ENCODE measurements at regions not wholly inside any gene's neighbourhood (a gene's known extent, or its start where the extent isn't known, plus 50 kb on each side); places are given as distances from the start of the nearest gene placed in this dataset.

GRCh38 chr9:27634879-27635278 is 61.6 kb upstream of the C9orf72 start:
- ATAC-seq: peak; percentile 67
- intact Hi-C loops (cut with micrococcal nuclease): no loop called here
- Histone ChIP-seq H3K27ac (ENCODE audit: low read depth, low read length) (no peak overlapping the region), H3K4me3 (ENCODE audit: low read length) (no peak overlapping the region), H3K9me3 (ENCODE audit: control insufficient read depth in 2 of 3, low read length in 3 of 3) (no peaks in the 10 kb centered on the region), H3K4me1 (ENCODE audit: control insufficient read depth in 2 of 2, insufficient read depth in 2 of 2, low read length in 2 of 2) (no peaks in the 10 kb centered on the region), H3K36me3 (ENCODE audit: control insufficient read depth in 2 of 3, insufficient read depth in 3 of 3, low read length in 3 of 3) (no peaks in the 10 kb centered on the region), H3K27me3 (ENCODE audit: control insufficient read depth in 2 of 2, insufficient read depth in 2 of 2, low read length in 2 of 2) (peaks cover 0 to 4% of the 10 kb centered on the region in 2 donors)
- no peak for DNase-seq
- no peak overlapping the region for H3K27ac Mint-ChIP-seq
- no peak overlapping the region for H3K4me3 Mint-ChIP-seq
- H3K27me3 Mint-ChIP-seq: peaks cover 7 to 14% (median 10%) of the 10 kb centered on the region in 5 donors
- CTCF ChIA-PET: no interaction called here
- POLR2A ChIA-PET: interaction anchor here (0.5 kb wide), 1 partner anchor 12 kb away, joined by 3 read pairs; no protein-coding TSS in a partner anchor
- no peaks in the 10 kb centered on the region for H3K9me3 Mint-ChIP-seq
- peaks cover 0 to 5% (median 0%) of the 10 kb centered on the region in 7 donors for H3K4me1 Mint-ChIP-seq
- no peaks in the 10 kb centered on the region for H3K36me3 Mint-ChIP-seq

- H3K4me3 ChIP-seq (ENCODE audit: low read length): no peak overlapping the region
- Mint-ChIP-seq H3K27me3 (peaks cover 0 to 7% (median 3%) of the 10 kb centered on the region in 5 donors), H3K36me3 (peaks cover 0 to 4% (median 0%) of the 10 kb centered on the region in 5 donors), H3K9me3 (no peaks in the 10 kb centered on the region), H3K4me1 (peaks cover 0 to 5% (median 0%) of the 10 kb centered on the region in 7 donors), H3K27ac (no peak overlapping the region), H3K4me3 (no peak overlapping the region)
- no peaks in the 10 kb centered on the region for H3K4me1 ChIP-seq (ENCODE audit: control insufficient read depth in 2 of 2, insufficient read depth in 2 of 2, low read length in 2 of 2)
- ATAC-seq (no peak), DNase-seq (no peak)
- no peak overlapping the region for H3K27ac ChIP-seq (ENCODE audit: low read depth, low read length)
- intact Hi-C loops (cut with micrococcal nuclease): no loop called here
- H3K36me3 ChIP-seq (ENCODE audit: control insufficient read depth in 2 of 3, insufficient read depth in 3 of 3, low read length in 3 of 3): no peaks in the 10 kb centered on the region
- CTCF ChIA-PET: no interaction called here
- H3K9me3 ChIP-seq (ENCODE audit: control insufficient read depth in 2 of 3, low read length in 3 of 3): no peaks in the 10 kb centered on the region
- POLR2A ChIA-PET: no interaction called here
- H3K27me3 ChIP-seq (ENCODE audit: control insufficient read depth in 2 of 2, insufficient read depth in 2 of 2, low read length in 2 of 2): peaks cover 0 to 4% of the 10 kb centered on the region in 2 donors
Observed at GRCh38 chr9:27638716-27639115, 65.4 kb upstream of the C9orf72 start.

GRCh38 chr9:27645161-27645840 is 72.0 kb upstream of the C9orf72 start:
- H3K9me3 ChIP-seq (ENCODE audit: control insufficient read depth in 2 of 3, low read length in 3 of 3): no peaks in the 10 kb centered on the region
- peaks cover 0 to 5% (median 0%) of the 10 kb centered on the region in 7 donors for H3K4me1 Mint-ChIP-seq
- peaks cover 0 to 4% (median 0%) of the 10 kb centered on the region in 5 donors for H3K36me3 Mint-ChIP-seq
- peak in 1 of 9 donors; percentile 2 for DNase-seq
- intact Hi-C loops (cut with micrococcal nuclease): no loop called here
- H3K36me3 ChIP-seq (ENCODE audit: control insufficient read depth in 2 of 3, insufficient read depth in 3 of 3, low read length in 3 of 3): no peaks in the 10 kb centered on the region
- peaks cover 0 to 1% (median 0%) of the 10 kb centered on the region in 11 donors for H3K9me3 Mint-ChIP-seq
- H3K4me1 ChIP-seq (ENCODE audit: control insufficient read depth in 2 of 2, insufficient read depth in 2 of 2, low read length in 2 of 2): no peaks in the 10 kb centered on the region
- H3K27ac Mint-ChIP-seq: no peak overlapping the region
- no peak for ATAC-seq
- CTCF ChIA-PET: no interaction called here
- no peaks in the 10 kb centered on the region for H3K27me3 ChIP-seq (ENCODE audit: control insufficient read depth in 2 of 2, insufficient read depth in 2 of 2, low read length in 2 of 2)
- peaks cover 0 to 10% (median 3%) of the 10 kb centered on the region in 5 donors for H3K27me3 Mint-ChIP-seq
- H3K27ac ChIP-seq (ENCODE audit: low read depth, low read length): no peak overlapping the region
- no peak overlapping the region for H3K4me3 Mint-ChIP-seq
- no peak overlapping the region for H3K4me3 ChIP-seq (ENCODE audit: low read length)
- POLR2A ChIA-PET: no interaction called here

GRCh38 chr9:27653246-27653645 is 80.0 kb upstream of the C9orf72 start:
- ChIA-PET CTCF (no interaction called here), POLR2A (no interaction called here)
- H3K36me3 ChIP-seq (ENCODE audit: control insufficient read depth in 2 of 3, insufficient read depth in 3 of 3, low read length in 3 of 3): no peaks in the 10 kb centered on the region
- Mint-ChIP-seq H3K4me3 (no peak overlapping the region), H3K27ac (no peak overlapping the region), H3K9me3 (peaks cover 0 to 3% (median 0%) of the 10 kb centered on the region in 11 donors), H3K4me1 (peaks cover 0 to 1% (median 0%) of the 10 kb centered on the region in 7 donors), H3K36me3 (no peaks in the 10 kb centered on the region), H3K27me3 (peaks cover 0 to 2% (median 0%) of the 10 kb centered on the region in 5 donors)
- H3K4me3 ChIP-seq (ENCODE audit: low read length): no peak overlapping the region
- H3K27ac ChIP-seq (ENCODE audit: low read depth, low read length): no peak overlapping the region
- H3K9me3 ChIP-seq (ENCODE audit: control insufficient read depth in 2 of 3, low read length in 3 of 3): no peaks in the 10 kb centered on the region
- no peaks in the 10 kb centered on the region for H3K27me3 ChIP-seq (ENCODE audit: control insufficient read depth in 2 of 2, insufficient read depth in 2 of 2, low read length in 2 of 2)
- intact Hi-C loops (cut with micrococcal nuclease): no loop called here
- ATAC-seq: no peak
- DNase-seq: no peak
- no peaks in the 10 kb centered on the region for H3K4me1 ChIP-seq (ENCODE audit: control insufficient read depth in 2 of 2, insufficient read depth in 2 of 2, low read length in 2 of 2)

GRCh38 chr9:27653957-27654356 is 80.7 kb upstream of the C9orf72 start:
- H3K4me3 Mint-ChIP-seq: no peak overlapping the region
- H3K27me3 ChIP-seq (ENCODE audit: control insufficient read depth in 2 of 2, insufficient read depth in 2 of 2, low read length in 2 of 2): no peaks in the 10 kb centered on the region
- peaks cover 0 to 2% (median 0%) of the 10 kb centered on the region in 11 donors for H3K9me3 Mint-ChIP-seq
- no peaks in the 10 kb centered on the region for H3K36me3 ChIP-seq (ENCODE audit: control insufficient read depth in 2 of 3, insufficient read depth in 3 of 3, low read length in 3 of 3)
- H3K27ac ChIP-seq (ENCODE audit: low read depth, low read length): no peak overlapping the region
- H3K27ac Mint-ChIP-seq: no peak overlapping the region
- H3K27me3 Mint-ChIP-seq: no peaks in the 10 kb centered on the region
- ATAC-seq (no peak), DNase-seq (no peak)
- no peaks in the 10 kb centered on the region for H3K4me1 ChIP-seq (ENCODE audit: control insufficient read depth in 2 of 2, insufficient read depth in 2 of 2, low read length in 2 of 2)
- intact Hi-C loops (cut with micrococcal nuclease): no loop called here
- peaks cover 0 to 1% (median 0%) of the 10 kb centered on the region in 7 donors for H3K4me1 Mint-ChIP-seq
- ChIA-PET POLR2A (no interaction called here), CTCF (no interaction called here)
- no peak overlapping the region for H3K4me3 ChIP-seq (ENCODE audit: low read length)
- H3K36me3 Mint-ChIP-seq: no peaks in the 10 kb centered on the region
- no peaks in the 10 kb centered on the region for H3K9me3 ChIP-seq (ENCODE audit: control insufficient read depth in 2 of 3, low read length in 3 of 3)

GRCh38 chr9:27654629-27655285 is 81.5 kb upstream of the C9orf72 start:
- Mint-ChIP-seq H3K27me3 (no peaks in the 10 kb centered on the region), H3K27ac (no peak overlapping the region), H3K4me1 (peaks cover 0 to 1% (median 0%) of the 10 kb centered on the region in 7 donors), H3K36me3 (no peaks in the 10 kb centered on the region), H3K9me3 (peaks cover 0 to 2% (median 0%) of the 10 kb centered on the region in 11 donors), H3K4me3 (no peak overlapping the region)
- no peaks in the 10 kb centered on the region for H3K4me1 ChIP-seq (ENCODE audit: control insufficient read depth in 2 of 2, insufficient read depth in 2 of 2, low read length in 2 of 2)
- H3K36me3 ChIP-seq (ENCODE audit: control insufficient read depth in 2 of 3, insufficient read depth in 3 of 3, low read length in 3 of 3): no peaks in the 10 kb centered on the region
- H3K4me3 ChIP-seq (ENCODE audit: low read length): no peak overlapping the region
- CTCF ChIA-PET: no interaction called here
- no peak overlapping the region for H3K27ac ChIP-seq (ENCODE audit: low read depth, low read length)
- no peaks in the 10 kb centered on the region for H3K9me3 ChIP-seq (ENCODE audit: control insufficient read depth in 2 of 3, low read length in 3 of 3)
- POLR2A ChIA-PET: no interaction called here
- H3K27me3 ChIP-seq (ENCODE audit: control insufficient read depth in 2 of 2, insufficient read depth in 2 of 2, low read length in 2 of 2): no peaks in the 10 kb centered on the region
- ATAC-seq: no peak
- no peak for DNase-seq
- intact Hi-C loops (cut with micrococcal nuclease): no loop called here

GRCh38 chr9:27655441-27655840 is 82.2 kb upstream of the C9orf72 start:
- H3K27me3 ChIP-seq (ENCODE audit: control insufficient read depth in 2 of 2, insufficient read depth in 2 of 2, low read length in 2 of 2): no peaks in the 10 kb centered on the region
- Mint-ChIP-seq H3K27me3 (no peaks in the 10 kb centered on the region), H3K4me3 (no peak overlapping the region), H3K4me1 (peaks cover 0 to 1% (median 0%) of the 10 kb centered on the region in 7 donors), H3K27ac (no peak overlapping the region), H3K36me3 (no peaks in the 10 kb centered on the region), H3K9me3 (peaks cover 0 to 2% (median 0%) of the 10 kb centered on the region in 11 donors)
- H3K4me1 ChIP-seq (ENCODE audit: control insufficient read depth in 2 of 2, insufficient read depth in 2 of 2, low read length in 2 of 2): no peaks in the 10 kb centered on the region
- ChIA-PET POLR2A (no interaction called here), CTCF (no interaction called here)
- H3K9me3 ChIP-seq (ENCODE audit: control insufficient read depth in 2 of 3, low read length in 3 of 3): no peaks in the 10 kb centered on the region
- intact Hi-C loops (cut with micrococcal nuclease): no loop called here
- ATAC-seq (no peak), DNase-seq (no peak)
- H3K27ac ChIP-seq (ENCODE audit: low read depth, low read length): no peak overlapping the region
- no peaks in the 10 kb centered on the region for H3K36me3 ChIP-seq (ENCODE audit: control insufficient read depth in 2 of 3, insufficient read depth in 3 of 3, low read length in 3 of 3)
- no peak overlapping the region for H3K4me3 ChIP-seq (ENCODE audit: low read length)
